HG02610 (cell line): ENCODE measurements at regions not wholly inside any gene's neighbourhood (a gene's known extent, or its start where the extent isn't known, plus 50 kb on each side); places are given as distances from the start of the nearest gene placed in this dataset.
"Not testable (repeated sequence)": the region's sequence is repeated elsewhere in the genome, so short reads cannot be mapped to it uniquely, and the experiment has no call there.

ENCODE experiments used
- ATAC-seq: cut with Tn5 transposase; IDR thresholded peaks from one replicate; pipeline ENCODE4 v1.9.1; 2021; ENCODE audit warnings: mild to moderate bottlenecking, moderate library complexity; ENCODE audit not compliant: unreplicated experiment

- no peak for ATAC-seq
These were observed 233.7 kb upstream of the IPO5 start for GRCh38 chr13:97719736-97720135.

GRCh38 chr13:97720896-97721295 lies 232.6 kb upstream of the IPO5 start:
- ATAC-seq = no peak

GRCh38 chr13:97723655-97724054 lies 229.8 kb upstream of the IPO5 start:
- no peak for ATAC-seq

- ATAC-seq = no peak
These were observed 229.0 kb upstream of the IPO5 start for GRCh38 chr13:97724450-97724849.

GRCh38 chr13:97726664-97727280 lies 226.7 kb upstream of the IPO5 start:
- no peak for ATAC-seq

GRCh38 chr13:97727991-97728390 lies 225.5 kb upstream of the IPO5 start:
- ATAC-seq = no peak

GRCh38 chr13:97736436-97736835 lies 217.0 kb upstream of the IPO5 start:
- no peak for ATAC-seq

GRCh38 chr13:97742084-97742483 lies 211.4 kb upstream of the IPO5 start:
- no peak for ATAC-seq

- no peak for ATAC-seq
These were observed 209.5 kb upstream of the IPO5 start for GRCh38 chr13:97743938-97744337.

GRCh38 chr13:97746649-97747048 lies 206.8 kb upstream of the IPO5 start:
- no peak for ATAC-seq

GRCh38 chr13:97749174-97749573 lies 204.3 kb upstream of the IPO5 start:
- no peak for ATAC-seq

GRCh38 chr13:97751477-97751876 lies 202.0 kb upstream of the IPO5 start:
- no peak for ATAC-seq

GRCh38 chr13:97752961-97753668 lies 200.4 kb upstream of the IPO5 start:
- ATAC-seq = no peak

- no peak for ATAC-seq
These were observed 199.4 kb upstream of the IPO5 start for GRCh38 chr13:97753942-97754670.

GRCh38 chr13:97757807-97758206 lies 195.7 kb upstream of the IPO5 start:
- no peak for ATAC-seq

- no peak for ATAC-seq
These were observed 195.2 kb upstream of the IPO5 start for GRCh38 chr13:97758317-97758716.

- ATAC-seq = no peak
These were observed 191.5 kb upstream of the IPO5 start for GRCh38 chr13:97761796-97762540.

- ATAC-seq = no peak
These were observed 186.7 kb upstream of the IPO5 start for GRCh38 chr13:97766749-97767148.

GRCh38 chr13:97768134-97768533 lies 185.3 kb upstream of the IPO5 start:
- ATAC-seq = no peak

GRCh38 chr13:97770231-97770630 lies 183.2 kb upstream of the IPO5 start:
- not testable (repeated sequence) for ATAC-seq

GRCh38 chr13:97772466-97772865 lies 181.0 kb upstream of the IPO5 start:
- ATAC-seq = not testable (repeated sequence)
